ENCODE measurements at regions not wholly inside any gene's neighbourhood (a gene's known extent, or its start where the extent isn't known, plus 50 kb on each side); places are given as distances from the start of the nearest gene placed in this dataset.

- intact Hi-C loops (cut with micrococcal nuclease; ENCODE audit: unreplicated experiment): no loop called here
- no peaks in the 10 kb centered on the region for H4K20me1 ChIP-seq (ENCODE audit: insufficient read depth)
- no peaks in the 10 kb centered on the region for H3K36me3 ChIP-seq (ENCODE audit: low read depth)
- H2AFZ ChIP-seq: no peak overlapping the region
- H3K4me2 ChIP-seq: no peak overlapping the region
- TF ChIP-seq EZH2 (IDR thresholded peaks at IDR 0.05; ENCODE audit: low read depth) (no peak), CTCF (conservative IDR thresholded peaks at IDR 0.05) (no peak)
- ChIA-PET POLR2A (ENCODE audit: unreplicated experiment) (no interaction called here), CTCF (no interaction called here)
- no peaks in the 10 kb centered on the region for H3K79me2 ChIP-seq (ENCODE audit: low read depth)
- H3K4me1 ChIP-seq (replicated peaks; ENCODE audit: insufficient read depth): no peaks in the 10 kb centered on the region
- H3K4me3 ChIP-seq: no peak overlapping the region
- H3K9me2 ChIP-seq (ENCODE audit: insufficient read depth): no peaks in the 10 kb centered on the region
- H3K9me3 ChIP-seq (ENCODE audit: insufficient read depth, low read depth): no peaks in the 10 kb centered on the region
- no peaks in the 10 kb centered on the region for H3K27me3 ChIP-seq (ENCODE audit: insufficient read depth, low read depth)
- no TSS peak for BruUV-seq (replicated peaks)
- no peaks in the 10 kb centered on the region for H3F3A ChIP-seq (ENCODE audit: insufficient read depth, low read depth)
- no peak overlapping the region for H3K27ac ChIP-seq
- no peak for DNase-seq
Observed at GRCh38 chr13:58238972-58239773, 607.6 kb downstream of the PCDH17 start.

GRCh38 chr13:58239774-58240268 is 608.3 kb downstream of the PCDH17 start:
- DNase-seq: no peak
- Histone ChIP-seq H3K36me3 (ENCODE audit: low read depth) (no peaks in the 10 kb centered on the region), H3K27ac (no peak overlapping the region), H3K4me3 (no peak overlapping the region), H2AFZ (no peak overlapping the region), H3K9me2 (ENCODE audit: insufficient read depth) (no peaks in the 10 kb centered on the region), H3K27me3 (ENCODE audit: insufficient read depth, low read depth) (no peaks in the 10 kb centered on the region), H3K9me3 (ENCODE audit: insufficient read depth, low read depth) (no peaks in the 10 kb centered on the region), H3K79me2 (ENCODE audit: low read depth) (no peaks in the 10 kb centered on the region), H3K4me1 (replicated peaks; ENCODE audit: insufficient read depth) (no peaks in the 10 kb centered on the region), H3K4me2 (no peak overlapping the region), H3F3A (ENCODE audit: insufficient read depth, low read depth) (no peaks in the 10 kb centered on the region), H4K20me1 (ENCODE audit: insufficient read depth) (no peaks in the 10 kb centered on the region)
- POLR2A ChIA-PET (ENCODE audit: unreplicated experiment): no interaction called here
- CTCF ChIA-PET: no interaction called here
- intact Hi-C loops (cut with micrococcal nuclease; ENCODE audit: unreplicated experiment): no loop called here
- no peak for TF ChIP-seq CTCF (conservative IDR thresholded peaks at IDR 0.05)
- no peak for TF ChIP-seq EZH2 (IDR thresholded peaks at IDR 0.05; ENCODE audit: low read depth)
- BruUV-seq (replicated peaks): no TSS peak

GRCh38 chr13:58247080-58247479 is 615.5 kb downstream of the PCDH17 start:
- CTCF ChIA-PET: no interaction called here
- Histone ChIP-seq H3K9me3 (ENCODE audit: insufficient read depth, low read depth) (no peaks in the 10 kb centered on the region), H2AFZ (no peak overlapping the region), H3K4me3 (no peak overlapping the region), H3K9me2 (ENCODE audit: insufficient read depth) (no peaks in the 10 kb centered on the region), H3K79me2 (ENCODE audit: low read depth) (no peaks in the 10 kb centered on the region), H3K27ac (no peak overlapping the region), H3K4me1 (replicated peaks; ENCODE audit: insufficient read depth) (no peaks in the 10 kb centered on the region), H4K20me1 (ENCODE audit: insufficient read depth) (no peaks in the 10 kb centered on the region), H3K27me3 (ENCODE audit: insufficient read depth, low read depth) (no peaks in the 10 kb centered on the region), H3F3A (ENCODE audit: insufficient read depth, low read depth) (no peaks in the 10 kb centered on the region), H3K36me3 (ENCODE audit: low read depth) (no peaks in the 10 kb centered on the region), H3K4me2 (no peak overlapping the region)
- no peak for DNase-seq
- TF ChIP-seq CTCF (conservative IDR thresholded peaks at IDR 0.05) (no peak), EZH2 (IDR thresholded peaks at IDR 0.05; ENCODE audit: low read depth) (no peak)
- BruUV-seq (replicated peaks): no TSS peak
- intact Hi-C loops (cut with micrococcal nuclease; ENCODE audit: unreplicated experiment): no loop called here
- POLR2A ChIA-PET (ENCODE audit: unreplicated experiment): no interaction called here
